ENCODE measurements at regions not wholly inside any gene's neighbourhood (a gene's known extent, or its start where the extent isn't known, plus 50 kb on each side); places are given as distances from the start of the nearest gene placed in this dataset.

DNA sequence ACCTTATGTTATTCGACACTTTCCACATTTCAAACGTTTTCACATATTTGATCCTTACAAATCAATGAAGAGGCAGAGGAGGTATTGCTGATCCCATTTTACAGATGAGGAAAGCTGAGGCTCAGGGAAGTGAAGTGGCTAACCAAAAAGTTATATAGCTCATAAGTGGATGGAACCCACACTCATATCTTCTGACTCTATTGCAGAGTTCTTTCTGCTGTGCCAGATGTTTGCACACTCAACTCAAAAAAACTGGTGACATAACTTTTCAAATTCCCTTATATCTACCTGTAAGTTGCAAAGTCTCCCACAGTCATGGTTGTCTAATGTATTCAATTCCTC lies 84.0 kb upstream of the SETMAR start:
- DNase-seq (ENCODE audit: low spot score) (no peak), ATAC-seq (no peak)
- Mint-ChIP-seq H3K9me3 (peaks cover 28% of the 10 kb centered on the region), H3K36me3 (peaks cover 5% of the 10 kb centered on the region; the same call in 1 of the 2 replicates), H3K4me1 (no peaks in the 10 kb centered on the region), H3K27ac (no peak overlapping the region), H3K4me3 (no peak overlapping the region), H3K27me3 (ENCODE audit: low read depth) (no peaks in the 10 kb centered on the region; the same call in none of the 2 replicates)
- CTCF ChIA-PET, result no interaction called here
- TF ChIP-seq IRF2 (CRISPR knock-in tag; IDR thresholded peaks at IDR 0.05; ENCODE audit: borderline replicate concordance, low read depth) (no peak), HMGXB4 (CRISPR knock-in tag; IDR thresholded peaks at IDR 0.05) (no peak), JUN (CRISPR knock-in tag; IDR thresholded peaks at IDR 0.05) (no peak), ATF3 (CRISPR knock-in tag; conservative IDR thresholded peaks at IDR 0.05) (no peak), ZNF138 (CRISPR knock-in tag; conservative IDR thresholded peaks at IDR 0.05) (no peak), ZNF317 (CRISPR knock-in tag; IDR thresholded peaks at IDR 0.05; ENCODE audit: borderline replicate concordance, low read depth) (no peak), ATF6 (CRISPR knock-in tag; IDR thresholded peaks at IDR 0.05) (no peak), FOXP1 (CRISPR knock-in tag; IDR thresholded peaks at IDR 0.05; ENCODE audit: borderline replicate concordance) (no peak), TEAD1 (CRISPR knock-in tag; IDR thresholded peaks at IDR 0.05) (no peak), JAZF1 (CRISPR knock-in tag; IDR thresholded peaks at IDR 0.05) (no peak)
- TF ChIP-seq, protein P1, sequence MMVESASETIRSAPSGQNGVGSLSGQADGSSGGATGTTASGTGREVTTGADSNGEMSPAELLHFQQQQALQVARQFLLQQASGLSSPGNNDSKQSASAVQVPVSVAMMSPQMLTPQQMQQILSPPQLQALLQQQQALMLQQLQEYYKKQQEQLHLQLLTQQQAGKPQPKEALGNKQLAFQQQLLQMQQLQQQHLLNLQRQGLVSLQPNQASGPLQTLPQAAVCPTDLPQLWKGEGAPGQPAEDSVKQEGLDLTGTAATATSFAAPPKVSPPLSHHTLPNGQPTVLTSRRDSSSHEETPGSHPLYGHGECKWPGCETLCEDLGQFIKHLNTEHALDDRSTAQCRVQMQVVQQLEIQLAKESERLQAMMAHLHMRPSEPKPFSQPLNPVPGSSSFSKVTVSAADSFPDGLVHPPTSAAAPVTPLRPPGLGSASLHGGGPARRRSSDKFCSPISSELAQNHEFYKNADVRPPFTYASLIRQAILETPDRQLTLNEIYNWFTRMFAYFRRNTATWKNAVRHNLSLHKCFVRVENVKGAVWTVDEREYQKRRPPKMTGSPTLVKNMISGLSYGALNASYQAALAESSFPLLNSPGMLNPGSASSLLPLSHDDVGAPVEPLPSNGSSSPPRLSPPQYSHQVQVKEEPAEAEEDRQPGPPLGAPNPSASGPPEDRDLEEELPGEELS (CRISPR knock-in tag; IDR thresholded peaks at IDR 0.05), result no peak
- TF ChIP-seq, protein P2, sequence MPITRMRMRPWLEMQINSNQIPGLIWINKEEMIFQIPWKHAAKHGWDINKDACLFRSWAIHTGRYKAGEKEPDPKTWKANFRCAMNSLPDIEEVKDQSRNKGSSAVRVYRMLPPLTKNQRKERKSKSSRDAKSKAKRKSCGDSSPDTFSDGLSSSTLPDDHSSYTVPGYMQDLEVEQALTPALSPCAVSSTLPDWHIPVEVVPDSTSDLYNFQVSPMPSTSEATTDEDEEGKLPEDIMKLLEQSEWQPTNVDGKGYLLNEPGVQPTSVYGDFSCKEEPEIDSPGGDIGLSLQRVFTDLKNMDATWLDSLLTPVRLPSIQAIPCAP (CRISPR knock-in tag; IDR thresholded peaks at IDR 0.05), result no peak
- TF ChIP-seq, protein P3, sequence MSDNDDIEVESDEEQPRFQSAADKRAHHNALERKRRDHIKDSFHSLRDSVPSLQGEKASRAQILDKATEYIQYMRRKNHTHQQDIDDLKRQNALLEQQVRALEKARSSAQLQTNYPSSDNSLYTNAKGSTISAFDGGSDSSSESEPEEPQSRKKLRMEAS (CRISPR knock-in tag; IDR thresholded peaks at IDR 0.05), result no peak
- TF ChIP-seq, protein P4, sequence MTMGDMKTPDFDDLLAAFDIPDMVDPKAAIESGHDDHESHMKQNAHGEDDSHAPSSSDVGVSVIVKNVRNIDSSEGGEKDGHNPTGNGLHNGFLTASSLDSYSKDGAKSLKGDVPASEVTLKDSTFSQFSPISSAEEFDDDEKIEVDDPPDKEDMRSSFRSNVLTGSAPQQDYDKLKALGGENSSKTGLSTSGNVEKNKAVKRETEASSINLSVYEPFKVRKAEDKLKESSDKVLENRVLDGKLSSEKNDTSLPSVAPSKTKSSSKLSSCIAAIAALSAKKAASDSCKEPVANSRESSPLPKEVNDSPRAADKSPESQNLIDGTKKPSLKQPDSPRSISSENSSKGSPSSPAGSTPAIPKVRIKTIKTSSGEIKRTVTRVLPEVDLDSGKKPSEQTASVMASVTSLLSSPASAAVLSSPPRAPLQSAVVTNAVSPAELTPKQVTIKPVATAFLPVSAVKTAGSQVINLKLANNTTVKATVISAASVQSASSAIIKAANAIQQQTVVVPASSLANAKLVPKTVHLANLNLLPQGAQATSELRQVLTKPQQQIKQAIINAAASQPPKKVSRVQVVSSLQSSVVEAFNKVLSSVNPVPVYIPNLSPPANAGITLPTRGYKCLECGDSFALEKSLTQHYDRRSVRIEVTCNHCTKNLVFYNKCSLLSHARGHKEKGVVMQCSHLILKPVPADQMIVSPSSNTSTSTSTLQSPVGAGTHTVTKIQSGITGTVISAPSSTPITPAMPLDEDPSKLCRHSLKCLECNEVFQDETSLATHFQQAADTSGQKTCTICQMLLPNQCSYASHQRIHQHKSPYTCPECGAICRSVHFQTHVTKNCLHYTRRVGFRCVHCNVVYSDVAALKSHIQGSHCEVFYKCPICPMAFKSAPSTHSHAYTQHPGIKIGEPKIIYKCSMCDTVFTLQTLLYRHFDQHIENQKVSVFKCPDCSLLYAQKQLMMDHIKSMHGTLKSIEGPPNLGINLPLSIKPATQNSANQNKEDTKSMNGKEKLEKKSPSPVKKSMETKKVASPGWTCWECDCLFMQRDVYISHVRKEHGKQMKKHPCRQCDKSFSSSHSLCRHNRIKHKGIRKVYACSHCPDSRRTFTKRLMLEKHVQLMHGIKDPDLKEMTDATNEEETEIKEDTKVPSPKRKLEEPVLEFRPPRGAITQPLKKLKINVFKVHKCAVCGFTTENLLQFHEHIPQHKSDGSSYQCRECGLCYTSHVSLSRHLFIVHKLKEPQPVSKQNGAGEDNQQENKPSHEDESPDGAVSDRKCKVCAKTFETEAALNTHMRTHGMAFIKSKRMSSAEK (CRISPR knock-in tag; IDR thresholded peaks at IDR 0.05; ENCODE audit: borderline replicate concordance), result no peak
- POLR2A ChIA-PET, result no interaction called here
